Glomerular visceral epithelial cell (primary cell): ENCODE measurements at regions not wholly inside any gene's neighbourhood (a gene's known extent, or its start where the extent isn't known, plus 50 kb on each side); places are given as distances from the start of the nearest gene placed in this dataset.
"Not testable (repeated sequence)": the region's sequence is repeated elsewhere in the genome, so short reads cannot be mapped to it uniquely, and the experiment has no call there.

Experiments
- DNase-seq: peaks from one replicate; pipeline ENCODE4 v3.0.0-alpha.2; 2016; ENCODE audit errors: extremely low spot score

GRCh38 chr7:49481075-49481474 is 292.4 kb upstream of the VWC2 start:
- no peak for DNase-seq

- DNase-seq: no peak
Observed at GRCh38 chr7:49483142-49483541, 290.3 kb upstream of the VWC2 start.

- no peak for DNase-seq
Observed at GRCh38 chr7:49486974-49487829, 286.2 kb upstream of the VWC2 start.

- DNase-seq: no peak
Observed at GRCh38 chr7:49487830-49488140, 285.7 kb upstream of the VWC2 start.

GRCh38 chr7:49488573-49488972 is 284.9 kb upstream of the VWC2 start:
- no peak for DNase-seq

- no peak for DNase-seq
Observed at GRCh38 chr7:49497471-49497870, 276.0 kb upstream of the VWC2 start.

- DNase-seq: no peak
Observed at GRCh38 chr7:49500741-49501140, 272.7 kb upstream of the VWC2 start.

GRCh38 chr7:49507206-49507605 is 266.2 kb upstream of the VWC2 start:
- DNase-seq: not testable (repeated sequence)

- no peak for DNase-seq
Observed at GRCh38 chr7:49513911-49514310, 259.5 kb upstream of the VWC2 start.

- no peak for DNase-seq
Observed at GRCh38 chr7:49520951-49521350, 252.5 kb upstream of the VWC2 start.

GRCh38 chr7:49522111-49522510 is 251.3 kb upstream of the VWC2 start:
- no peak for DNase-seq

GRCh38 chr7:49523870-49524269 is 249.6 kb upstream of the VWC2 start:
- no peak for DNase-seq

GRCh38 chr7:49527182-49527581 is 246.3 kb upstream of the VWC2 start:
- no peak for DNase-seq

GRCh38 chr7:49530481-49530880 is 243.0 kb upstream of the VWC2 start:
- DNase-seq: no peak

GRCh38 chr7:49563693-49564378 is 209.6 kb upstream of the VWC2 start:
- no peak for DNase-seq

- no peak for DNase-seq
Observed at GRCh38 chr7:49564379-49564714, 209.1 kb upstream of the VWC2 start.

GRCh38 chr7:49577576-49577975 is 195.9 kb upstream of the VWC2 start:
- no peak for DNase-seq

- DNase-seq: no peak
Observed at GRCh38 chr7:49579408-49579807, 194.0 kb upstream of the VWC2 start.

- DNase-seq: no peak
Observed at GRCh38 chr7:49580000-49580399, 193.4 kb upstream of the VWC2 start.

GRCh38 chr7:49580761-49581160 is 192.7 kb upstream of the VWC2 start:
- no peak for DNase-seq

GRCh38 chr7:49583440-49583839 is 190.0 kb upstream of the VWC2 start:
- DNase-seq: no peak

- no peak for DNase-seq
Observed at GRCh38 chr7:49596701-49597491, 176.5 kb upstream of the VWC2 start.

- DNase-seq: no peak
Observed at GRCh38 chr7:49597805-49598204, 175.6 kb upstream of the VWC2 start.
